GM23248 (cell line): ENCODE measurements at regions not wholly inside any gene's neighbourhood (a gene's known extent, or its start where the extent isn't known, plus 50 kb on each side); places are given as distances from the start of the nearest gene placed in this dataset.

ENCODE experiments used
- DNase-seq: peaks from one replicate; pipeline ENCODE4 v3.0.0-alpha.2; 2015
- H2AFZ ChIP-seq: fragments of 200-600 bp; sonication (generic); 2 replicates; pipeline ENCODE4 v1.6.1; 2016; ENCODE audit warnings: antibody characterized with exemption
- H3F3A ChIP-seq: fragments of 200-600 bp; sonication (generic); 2 replicates; pipeline ENCODE4 v1.6.1; 2016; ENCODE audit warnings: mild to moderate bottlenecking, antibody characterized with exemption, mixed run types; ENCODE audit not compliant: insufficient read depth
- H3K27ac ChIP-seq: fragments of 200-600 bp; sonication (generic); 2 replicates; pipeline ENCODE4 v1.5.1; 2016; ENCODE audit warnings: mild to moderate bottlenecking
- H3K27me3 ChIP-seq: fragments of 200-600 bp; sonication (generic); replicated peaks from 2 replicates; pipeline ENCODE4 v1.6.1; 2016; ENCODE audit warnings: mild to moderate bottlenecking; ENCODE audit not compliant: insufficient read depth
- H3K36me3 ChIP-seq: fragments of 200-600 bp; sonication (generic); 2 replicates; pipeline ENCODE4 v1.6.1; 2016; ENCODE audit warnings: low read depth, mild to moderate bottlenecking
- H3K4me1 ChIP-seq: fragments of 200-600 bp; sonication (generic); 2 replicates; pipeline ENCODE4 v1.6.1; 2016; ENCODE audit warnings: mild to moderate bottlenecking; ENCODE audit not compliant: insufficient read depth
- H3K4me2 ChIP-seq: fragments of 200-600 bp; sonication (generic); one replicate; pipeline ENCODE4 v1.6.1; 2016; ENCODE audit warnings: mild to moderate bottlenecking; ENCODE audit not compliant: unreplicated experiment
- H3K4me3 ChIP-seq: fragments of 200-600 bp; sonication (generic); 2 replicates; pipeline ENCODE4 v1.5.1; 2016; ENCODE audit warnings: mild to moderate bottlenecking
- H3K79me2 ChIP-seq: fragments of 200-600 bp; sonication (generic); 2 replicates; pipeline ENCODE4 v1.6.1; 2016; ENCODE audit warnings: mild to moderate bottlenecking; ENCODE audit not compliant: insufficient read depth
- H3K9ac ChIP-seq: fragments of 200-600 bp; sonication (generic); 2 replicates; pipeline ENCODE4 v1.6.1; 2016; ENCODE audit warnings: mild to moderate bottlenecking
- H3K9me2 ChIP-seq: fragments of 200-600 bp; sonication (generic); 2 replicates; pipeline ENCODE4 v1.6.1; 2016; ENCODE audit warnings: mixed run types, mild to moderate bottlenecking, moderate library complexity; ENCODE audit not compliant: insufficient read depth
- H3K9me3 ChIP-seq: fragments of 200-600 bp; sonication (generic); one replicate; pipeline ENCODE4 v1.6.1; 2017; ENCODE audit warnings: low read depth
- H4K20me1 ChIP-seq: fragments of 200-600 bp; sonication (generic); 2 replicates; pipeline ENCODE4 v1.6.0; 2016; ENCODE audit not compliant: insufficient read depth
- EZH2 ChIP-seq: fragments of 200-600 bp; sonication (generic); IDR thresholded peaks from 2 replicates; pipeline ENCODE4 v1.6.1; 2018; ENCODE audit warnings: antibody characterized with exemption, mild to moderate bottlenecking; ENCODE audit not compliant: insufficient read depth, poor library complexity, severe bottlenecking
- EZH2phosphoT487 ChIP-seq: fragments of 200-600 bp; sonication (generic); IDR thresholded peaks from 2 replicates; pipeline ENCODE4 v1.6.1; 2018; ENCODE audit warnings: antibody characterized with exemption, moderate library complexity, mild to moderate bottlenecking, low read depth; ENCODE audit not compliant: insufficient read depth
- WGBS, 2 experiments: methylation state at CpG; one replicate each; pipeline ENCODE4 v1.1.6; 2015 to 2017; ENCODE audit warnings: low lambda C conversion rate in 2 of 2, low coverage in 1 of 2; ENCODE audit errors: missing lambda C conversion rate in 2 of 2; 5-methylcytosine and 5-hydroxymethylcytosine counted together
- in situ Hi-C: fragments of 300-500 bp; cut with MboI; formaldehyde crosslinking; loops from 2 replicates; pipeline ENCODE4 v1.15.0; 2020

DNA sequence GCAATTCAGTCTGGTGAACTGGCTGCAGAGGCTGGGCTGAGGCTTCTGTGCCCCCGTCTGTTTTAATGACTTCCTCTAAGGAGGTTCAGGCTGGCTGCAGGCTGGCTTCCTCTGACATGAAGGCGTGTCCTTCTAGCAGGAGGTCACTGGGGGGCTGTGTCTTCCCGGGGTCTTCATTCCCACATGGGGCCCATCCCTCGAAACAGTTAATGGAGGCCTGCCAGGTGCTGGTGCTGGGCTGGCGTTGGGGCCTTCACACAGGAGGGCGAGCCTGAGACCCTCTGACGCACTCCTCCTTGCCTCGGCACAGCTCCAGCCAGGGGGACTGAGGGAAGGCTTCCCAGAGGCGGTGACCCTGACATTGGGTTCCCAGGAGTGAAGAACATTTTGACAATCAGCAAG is 57.7 kb upstream of the DLK1 start:
- no peaks in the 10 kb centered on the region for H3K36me3 ChIP-seq
- TF ChIP-seq EZH2 (no peak), EZH2phosphoT487 (no peak)
- in situ Hi-C loops, result loop anchor here (10.0 kb wide), 1 partner anchor 956 kb away; no protein-coding TSS in a partner anchor
- H4K20me1 ChIP-seq, result no peaks in the 10 kb centered on the region
- no peaks in the 10 kb centered on the region for H3K9me2 ChIP-seq
- H3K9ac ChIP-seq, result no peak overlapping the region
- H3K9me3 ChIP-seq, result no peaks in the 10 kb centered on the region
- peaks cover 5% of the 10 kb centered on the region; the same call in 1 of the 2 replicates for H3F3A ChIP-seq
- H3K4me3 ChIP-seq, result no peak overlapping the region
- H3K4me2 ChIP-seq, result no peak overlapping the region
- 67 to 72% methylated on average over 9 of the region's 9 CpGs for WGBS, 2 experiments
- no peak overlapping the region for H3K27ac ChIP-seq
- H3K27me3 ChIP-seq, result peaks cover 34% of the 10 kb centered on the region
- no peak for DNase-seq
- no peaks in the 10 kb centered on the region for H3K79me2 ChIP-seq
- no peak overlapping the region for H2AFZ ChIP-seq
- peaks cover 4% of the 10 kb centered on the region; the same call in 1 of the 2 replicates for H3K4me1 ChIP-seq

DNA sequence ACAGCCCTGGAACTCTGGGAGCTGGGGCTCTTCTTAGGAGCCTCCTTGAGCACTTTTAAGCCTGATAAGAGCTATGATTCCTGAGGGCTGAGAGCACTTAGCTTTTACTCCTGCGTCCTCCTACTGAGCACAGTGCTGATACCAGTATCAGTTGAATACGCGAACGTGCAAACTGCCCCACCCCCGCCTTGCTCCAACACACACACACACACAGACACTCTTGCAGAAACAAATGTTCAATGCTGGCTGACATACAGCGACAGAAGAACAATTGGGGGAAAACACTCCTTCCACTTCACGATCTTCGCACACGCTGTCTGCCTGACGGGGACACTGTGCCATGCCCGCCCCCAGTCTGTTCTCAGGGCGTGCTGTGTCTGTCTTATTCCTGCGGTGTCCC is 57.2 kb upstream of the DLK1 start:
- Histone ChIP-seq H3K27ac (no peak overlapping the region), H3K4me1 (peaks cover 4% of the 10 kb centered on the region; the same call in 1 of the 2 replicates), H3K36me3 (no peaks in the 10 kb centered on the region), H3K9ac (no peak overlapping the region), H3K9me3 (no peaks in the 10 kb centered on the region), H3K9me2 (no peaks in the 10 kb centered on the region), H3F3A (peaks cover 5% of the 10 kb centered on the region; the same call in 1 of the 2 replicates), H3K4me3 (no peak overlapping the region), H2AFZ (no peak overlapping the region), H3K27me3 (peaks cover 39% of the 10 kb centered on the region), H3K79me2 (no peaks in the 10 kb centered on the region), H4K20me1 (no peaks in the 10 kb centered on the region), H3K4me2 (no peak overlapping the region)
- 42 to 44% methylated on average over 13 of the region's 13 CpGs for WGBS, 2 experiments
- no peak for TF ChIP-seq EZH2phosphoT487
- in situ Hi-C loops, result loop anchor here (10.0 kb wide), 1 partner anchor 955 kb away; no protein-coding TSS in a partner anchor
- DNase-seq, result no peak

DNA sequence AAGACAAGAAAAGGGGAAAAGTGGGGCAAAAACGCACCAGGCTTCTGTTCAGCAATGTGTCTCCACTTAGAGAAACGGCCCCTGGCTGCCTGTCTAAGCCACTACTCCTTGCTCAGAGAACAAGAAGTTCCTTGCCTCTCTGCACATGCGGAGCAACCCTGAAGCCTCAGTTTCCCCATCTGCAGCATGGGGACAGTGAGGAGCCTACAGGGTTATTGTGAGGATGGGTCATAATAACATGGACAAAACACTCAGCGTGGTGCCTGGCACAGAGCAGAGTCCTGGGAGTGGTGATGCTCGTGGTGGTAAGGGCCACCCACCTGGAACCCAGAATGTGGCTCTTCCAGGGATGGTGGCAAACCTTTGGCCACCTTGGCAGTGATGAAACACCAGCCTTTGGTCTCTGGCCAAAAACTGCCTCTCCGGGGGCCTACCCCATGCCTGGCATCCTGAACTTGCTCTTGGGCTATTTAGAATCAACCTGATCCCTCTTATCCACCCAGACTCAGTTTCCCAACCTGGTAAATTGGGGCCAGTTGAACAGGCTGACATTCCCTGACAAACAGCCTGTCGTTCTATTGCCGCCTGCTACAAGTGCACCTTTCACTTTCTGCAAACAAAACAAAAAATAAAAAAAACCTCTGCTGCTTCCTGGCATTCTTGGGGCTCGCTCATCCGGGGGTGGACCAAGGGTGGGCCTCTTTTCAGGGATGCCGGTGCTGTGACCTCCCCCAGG is 56.5 kb upstream of the DLK1 start:
- Histone ChIP-seq H3K4me3 (no peak overlapping the region), H3K4me1 (no peaks in the 10 kb centered on the region), H3K9me3 (no peaks in the 10 kb centered on the region), H3K36me3 (no peaks in the 10 kb centered on the region), H2AFZ (no peak overlapping the region), H3K27me3 (peaks cover 44% of the 10 kb centered on the region), H3K9ac (no peak overlapping the region), H3F3A (no peaks in the 10 kb centered on the region), H3K4me2 (no peak overlapping the region), H3K79me2 (no peaks in the 10 kb centered on the region), H3K9me2 (no peaks in the 10 kb centered on the region), H4K20me1 (no peaks in the 10 kb centered on the region), H3K27ac (no peak overlapping the region)
- no peak for TF ChIP-seq EZH2
- TF ChIP-seq EZH2phosphoT487, result no peak
- in situ Hi-C loops, result no loop called here
- DNase-seq, result no peak
- WGBS, 2 experiments, result 39 to 41% methylated on average over 11 of the region's 11 CpGs

DNA sequence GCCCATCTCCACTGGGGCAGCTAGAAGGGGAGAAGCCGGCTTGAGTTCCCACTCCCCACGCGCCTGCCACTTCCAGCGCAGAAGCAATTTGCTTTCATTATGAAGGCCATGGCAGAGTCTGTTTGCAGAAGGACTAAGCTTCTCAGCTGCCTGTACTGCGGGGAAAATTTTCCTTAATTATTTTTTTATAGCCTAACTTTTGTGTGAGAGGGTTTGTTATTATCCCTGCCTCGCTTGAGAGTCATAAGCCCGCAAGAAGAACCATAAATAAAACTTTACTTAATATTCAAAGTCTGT is 56.0 kb upstream of the DLK1 start:
- H3K9me2 ChIP-seq, result no peaks in the 10 kb centered on the region
- no peak overlapping the region for H3K27ac ChIP-seq
- TF ChIP-seq EZH2 (no peak), EZH2phosphoT487 (no peak)
- H3K4me1 ChIP-seq, result no peaks in the 10 kb centered on the region
- H3K27me3 ChIP-seq, result peaks cover 47% of the 10 kb centered on the region
- H4K20me1 ChIP-seq, result no peaks in the 10 kb centered on the region
- H3K4me2 ChIP-seq, result no peak overlapping the region
- no peaks in the 10 kb centered on the region for H3K36me3 ChIP-seq
- WGBS, 2 experiments, result 87 to 91% methylated on average over 7 of the region's 7 CpGs
- no peaks in the 10 kb centered on the region for H3F3A ChIP-seq
- H3K9ac ChIP-seq, result no peak overlapping the region
- no peak overlapping the region for H2AFZ ChIP-seq
- H3K4me3 ChIP-seq, result no peak overlapping the region
- H3K9me3 ChIP-seq, result no peaks in the 10 kb centered on the region
- in situ Hi-C loops, result no loop called here
- H3K79me2 ChIP-seq, result no peaks in the 10 kb centered on the region
- no peak for DNase-seq
